Neural progenitor cell (in vitro differentiated cells): ENCODE measurements at regions not wholly inside any gene's neighbourhood (a gene's known extent, or its start where the extent isn't known, plus 50 kb on each side); places are given as distances from the start of the nearest gene placed in this dataset.

Experiments used
- DNase-seq: peaks from one replicate; pipeline ENCODE4 v3.0.0-alpha.2; 2016; ENCODE audit warnings: low spot score
- H2AFZ ChIP-seq: fragments of 200-600 bp; sonication (generic); replicated peaks from 2 replicates; pipeline ENCODE4 v1.6.1; 2016; ENCODE audit warnings: antibody characterized with exemption
- H3F3A ChIP-seq: fragments of 200-600 bp; sonication (generic); 2 replicates; pipeline ENCODE4 v1.6.1; 2016; ENCODE audit warnings: antibody characterized with exemption, low read depth
- H3K27ac ChIP-seq: fragments of 200-600 bp; sonication (generic); 2 replicates; pipeline ENCODE4 v1.5.1; 2016; ENCODE audit warnings: mild to moderate bottlenecking
- H3K27me3 ChIP-seq: fragments of 200-600 bp; sonication (generic); 2 replicates; pipeline ENCODE4 v1.6.1; 2016; ENCODE audit warnings: mild to moderate bottlenecking, moderate library complexity
- H3K36me3 ChIP-seq: fragments of 200-600 bp; sonication (generic); 2 replicates; pipeline ENCODE4 v1.5.1; 2016
- H3K4me1 ChIP-seq: fragments of 200-600 bp; sonication (generic); 2 replicates; pipeline ENCODE4 v1.6.1; 2016; ENCODE audit warnings: mixed run types
- H3K4me2 ChIP-seq: fragments of 200-600 bp; sonication (generic); 2 replicates; pipeline ENCODE4 v1.6.1; 2016
- H3K4me3 ChIP-seq: fragments of 200-600 bp; sonication (generic); 2 replicates; pipeline ENCODE4 v1.5.1; 2016
- H3K79me2 ChIP-seq: fragments of 200-600 bp; sonication (generic); 2 replicates; pipeline ENCODE4 v1.6.1; 2016; ENCODE audit warnings: low read depth
- H3K9ac ChIP-seq: fragments of 200-600 bp; sonication (generic); 2 replicates; pipeline ENCODE4 v1.6.1; 2016
- H3K9me3 ChIP-seq: fragments of 200-600 bp; sonication (generic); 2 replicates; pipeline ENCODE4 v1.5.1; 2016; ENCODE audit warnings: low read depth
- H4K20me1 ChIP-seq: fragments of 200-600 bp; sonication (generic); 2 replicates; pipeline ENCODE4 v1.6.1; 2016; ENCODE audit warnings: low read depth
- H3K27ac Mint-ChIP-seq: 3 replicates; pipeline ENCODE4 v1.8.0; 2021; ENCODE audit warnings: mixed read lengths
- H3K27me3 Mint-ChIP-seq: 2 replicates; pipeline ENCODE4 v1.8.0; 2022; ENCODE audit warnings: low read depth, mild to moderate bottlenecking, inconsistent platforms, moderate library complexity, mixed read lengths; ENCODE audit not compliant: insufficient read depth
- H3K36me3 Mint-ChIP-seq: 3 replicates; pipeline ENCODE4 v1.8.0; 2021; ENCODE audit warnings: mixed read lengths
- H3K4me1 Mint-ChIP-seq: 3 replicates; pipeline ENCODE4 v1.8.0; 2021; ENCODE audit warnings: mixed read lengths
- H3K4me3 Mint-ChIP-seq: 3 replicates; pipeline ENCODE4 v1.8.0; 2021; ENCODE audit warnings: mild to moderate bottlenecking, moderate library complexity, mixed read lengths
- H3K9me3 Mint-ChIP-seq: 3 replicates; pipeline ENCODE4 v1.8.0; 2020; ENCODE audit warnings: mixed read lengths
- EZH2 ChIP-seq: fragments of 200-600 bp; sonication (generic); IDR thresholded peaks from 2 replicates; pipeline ENCODE4 v1.6.1; 2017; ENCODE audit warnings: antibody characterized with exemption, mild to moderate bottlenecking, moderate library complexity
- EZH2phosphoT487 ChIP-seq: fragments of 200-600 bp; sonication (generic); IDR thresholded peaks from 2 replicates; pipeline ENCODE4 v1.6.1; 2017; ENCODE audit warnings: antibody characterized with exemption
- TF ChIP-seq, protein P1 (sequence below): fragments of 200-600 bp; sonication (generic); IDR thresholded peaks from 2 replicates; pipeline ENCODE4 v1.5.1; 2017; ENCODE audit warnings: antibody characterized with exemption, mild to moderate bottlenecking

DNA sequence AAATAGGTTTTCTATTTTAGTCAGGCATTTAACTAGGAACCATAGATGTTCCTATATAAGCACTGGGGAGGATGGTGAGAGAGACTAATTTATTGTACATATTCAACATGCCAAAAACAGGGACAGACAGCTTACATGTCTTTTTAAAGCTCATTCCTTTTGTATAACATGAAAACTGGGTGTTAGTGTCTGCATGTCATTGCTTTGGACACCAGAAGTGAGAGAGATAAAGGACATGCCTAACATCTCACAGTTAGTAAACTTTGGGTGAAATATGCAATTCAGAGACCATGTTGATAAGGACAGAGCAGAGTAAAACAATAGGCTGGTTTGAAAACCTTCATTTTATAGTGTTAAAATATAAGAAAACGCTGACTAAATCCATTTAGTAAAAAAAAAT lies 860.0 kb upstream of the LCORL start:
- H3K4me3 Mint-ChIP-seq, result no peak overlapping the region
- TF ChIP-seq EZH2, result no peak
- TF ChIP-seq, protein P1, sequence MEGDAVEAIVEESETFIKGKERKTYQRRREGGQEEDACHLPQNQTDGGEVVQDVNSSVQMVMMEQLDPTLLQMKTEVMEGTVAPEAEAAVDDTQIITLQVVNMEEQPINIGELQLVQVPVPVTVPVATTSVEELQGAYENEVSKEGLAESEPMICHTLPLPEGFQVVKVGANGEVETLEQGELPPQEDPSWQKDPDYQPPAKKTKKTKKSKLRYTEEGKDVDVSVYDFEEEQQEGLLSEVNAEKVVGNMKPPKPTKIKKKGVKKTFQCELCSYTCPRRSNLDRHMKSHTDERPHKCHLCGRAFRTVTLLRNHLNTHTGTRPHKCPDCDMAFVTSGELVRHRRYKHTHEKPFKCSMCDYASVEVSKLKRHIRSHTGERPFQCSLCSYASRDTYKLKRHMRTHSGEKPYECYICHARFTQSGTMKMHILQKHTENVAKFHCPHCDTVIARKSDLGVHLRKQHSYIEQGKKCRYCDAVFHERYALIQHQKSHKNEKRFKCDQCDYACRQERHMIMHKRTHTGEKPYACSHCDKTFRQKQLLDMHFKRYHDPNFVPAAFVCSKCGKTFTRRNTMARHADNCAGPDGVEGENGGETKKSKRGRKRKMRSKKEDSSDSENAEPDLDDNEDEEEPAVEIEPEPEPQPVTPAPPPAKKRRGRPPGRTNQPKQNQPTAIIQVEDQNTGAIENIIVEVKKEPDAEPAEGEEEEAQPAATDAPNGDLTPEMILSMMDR, result no peak
- TF ChIP-seq EZH2phosphoT487, result no peak
- H3K4me1 Mint-ChIP-seq, result peaks cover 22% of the 10 kb centered on the region
- H3F3A ChIP-seq, result no peaks in the 10 kb centered on the region
- H3K27me3 Mint-ChIP-seq, result no peaks in the 10 kb centered on the region
- H3K4me2 ChIP-seq, result no peak overlapping the region
- H4K20me1 ChIP-seq, result no peaks in the 10 kb centered on the region
- no peak for DNase-seq
- H3K4me1 ChIP-seq, result peaks cover 6% of the 10 kb centered on the region
- H3K27ac Mint-ChIP-seq, result peak overlapping the region; percentile 29
- no peaks in the 10 kb centered on the region for H3K9me3 ChIP-seq
- no peaks in the 10 kb centered on the region for H3K27me3 ChIP-seq
- H3K9ac ChIP-seq, result no peak overlapping the region
- H2AFZ ChIP-seq, result no peak overlapping the region
- no peak overlapping the region for H3K27ac ChIP-seq
- H3K36me3 Mint-ChIP-seq, result no peaks in the 10 kb centered on the region
- H3K79me2 ChIP-seq, result no peaks in the 10 kb centered on the region
- peaks cover 8% of the 10 kb centered on the region for H3K9me3 Mint-ChIP-seq
- H3K4me3 ChIP-seq, result no peak overlapping the region
- no peaks in the 10 kb centered on the region for H3K36me3 ChIP-seq

GRCh38 chr4:18880871-18881270 lies 859.3 kb upstream of the LCORL start:
- no peaks in the 10 kb centered on the region for H3K79me2 ChIP-seq
- Mint-ChIP-seq H3K9me3 (peaks cover 12% of the 10 kb centered on the region), H3K27ac (no peak overlapping the region), H3K4me1 (peaks cover 22% of the 10 kb centered on the region), H3K36me3 (no peaks in the 10 kb centered on the region), H3K4me3 (no peak overlapping the region), H3K27me3 (no peaks in the 10 kb centered on the region)
- TF ChIP-seq EZH2phosphoT487 (no peak), EZH2 (no peak)
- TF ChIP-seq, protein P1, result no peak
- no peaks in the 10 kb centered on the region for H3F3A ChIP-seq
- no peaks in the 10 kb centered on the region for H3K27me3 ChIP-seq
- H3K4me1 ChIP-seq, result peaks cover 6% of the 10 kb centered on the region
- no peak overlapping the region for H3K4me3 ChIP-seq
- no peak overlapping the region for H3K9ac ChIP-seq
- no peaks in the 10 kb centered on the region for H4K20me1 ChIP-seq
- no peaks in the 10 kb centered on the region for H3K9me3 ChIP-seq
- H3K4me2 ChIP-seq, result no peak overlapping the region
- no peak for DNase-seq
- no peaks in the 10 kb centered on the region for H3K36me3 ChIP-seq
- no peak overlapping the region for H3K27ac ChIP-seq
- no peak overlapping the region for H2AFZ ChIP-seq

DNA sequence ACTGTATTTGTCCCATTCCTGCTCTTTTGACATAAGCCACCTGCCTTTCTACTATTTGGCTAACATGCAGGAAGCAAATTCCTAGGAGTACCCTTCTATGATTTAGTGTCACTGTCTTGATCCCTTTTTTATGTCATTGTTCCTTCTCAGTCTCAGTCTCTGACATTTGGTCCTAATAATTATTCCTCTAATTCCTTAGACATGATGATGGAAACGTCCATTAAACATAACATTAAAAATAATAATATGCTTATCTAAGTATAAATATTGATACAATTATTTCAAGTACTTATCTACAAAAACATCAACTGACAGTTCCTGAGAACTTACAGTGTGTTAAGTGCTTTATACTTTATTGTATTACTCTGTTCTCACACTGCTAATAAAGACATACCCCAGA lies 857.0 kb upstream of the LCORL start:
- H3K79me2 ChIP-seq, result no peaks in the 10 kb centered on the region
- H3K4me3 ChIP-seq, result no peak overlapping the region
- H3K4me2 ChIP-seq, result no peak overlapping the region
- H3K9ac ChIP-seq, result no peak overlapping the region
- H2AFZ ChIP-seq, result no peak overlapping the region
- Mint-ChIP-seq H3K9me3 (peaks cover 19% of the 10 kb centered on the region), H3K4me1 (peaks cover 22% of the 10 kb centered on the region), H3K4me3 (no peak overlapping the region), H3K36me3 (no peaks in the 10 kb centered on the region), H3K27me3 (no peaks in the 10 kb centered on the region), H3K27ac (no peak overlapping the region)
- no peaks in the 10 kb centered on the region for H3F3A ChIP-seq
- H3K9me3 ChIP-seq, result peaks cover 2% of the 10 kb centered on the region
- H3K36me3 ChIP-seq, result no peaks in the 10 kb centered on the region
- no peaks in the 10 kb centered on the region for H3K27me3 ChIP-seq
- H4K20me1 ChIP-seq, result no peaks in the 10 kb centered on the region
- no peak for DNase-seq
- TF ChIP-seq EZH2phosphoT487, result no peak
- TF ChIP-seq, protein P1, result no peak
- no peak for TF ChIP-seq EZH2
- H3K27ac ChIP-seq, result no peak overlapping the region
- peaks cover 6% of the 10 kb centered on the region for H3K4me1 ChIP-seq
